WTC11 (cell line): ENCODE measurements at regions not wholly inside any gene's neighbourhood (a gene's known extent, or its start where the extent isn't known, plus 50 kb on each side); places are given as distances from the start of the nearest gene placed in this dataset.
A peak's percentile ranks its signal among the peaks of the same experiment; 100 is the strongest.

Experiments used
- ATAC-seq: fragments of 200-7000 bp; cut with Tn5 transposase; 2 replicates; pipeline ENCODE4 v1.10.0; 2021; ENCODE audit warnings: mild to moderate bottlenecking, moderate library complexity
- CTCF ChIA-PET: fragments of 300-600 bp; sonication (Branson Sonifier 250); formaldehyde crosslinking; loops from one replicate; lab custom pipeline; 2021; ENCODE audit warnings: antibody characterized with exemption; lab: Charles Lee
- POLR2A ChIA-PET: fragments of 350-600 bp; sonication (Branson Sonifier 250); formaldehyde crosslinking; loops from one replicate; lab custom pipeline; 2021; ENCODE audit warnings: antibody characterized with exemption; lab: Charles Lee
- DNase-seq: peaks from one replicate; pipeline ENCODE4 v3.0.0; 2021; ENCODE audit warnings: low spot score
- H3K27ac Mint-ChIP-seq: 2 replicates; pipeline ENCODE4 v1.8.0; 2021; ENCODE audit warnings: mixed read lengths
- H3K27me3 Mint-ChIP-seq: 2 replicates; pipeline ENCODE4 v1.8.0; 2021; ENCODE audit warnings: low read depth, mild to moderate bottlenecking, moderate library complexity, mixed read lengths
- H3K36me3 Mint-ChIP-seq: 2 replicates; pipeline ENCODE4 v1.8.0; 2021; ENCODE audit warnings: mixed read lengths
- H3K4me1 Mint-ChIP-seq: 2 replicates; pipeline ENCODE4 v1.8.0; 2022; ENCODE audit warnings: mixed read lengths
- H3K4me3 Mint-ChIP-seq: 2 replicates; pipeline ENCODE4 v1.8.0; 2021; ENCODE audit warnings: mild to moderate bottlenecking, moderate library complexity, mixed read lengths
- H3K9me3 Mint-ChIP-seq: 2 replicates; pipeline ENCODE4 v1.8.0; 2021; ENCODE audit warnings: mixed read lengths
- ARID4B ChIP-seq: sonication (generic); formaldehyde crosslinking; IDR thresholded peaks from 2 replicates; pipeline ENCODE4 v1.8.0; 2023; ENCODE audit warnings: missing genetic modification reagents, mild to moderate bottlenecking, borderline replicate concordance
- ATF3 ChIP-seq: sonication (generic); formaldehyde crosslinking; conservative IDR thresholded peaks from 2 replicates; pipeline ENCODE4 v1.8.1; 2022; ENCODE audit warnings: mild to moderate bottlenecking, missing genetic modification reagents
- CBFB ChIP-seq: sonication (generic); formaldehyde crosslinking; IDR thresholded peaks from 2 replicates; pipeline ENCODE4 v1.8.1; 2022; ENCODE audit warnings: mild to moderate bottlenecking, low read depth, missing genetic modification reagents
- ELF4 ChIP-seq: sonication (generic); formaldehyde crosslinking; IDR thresholded peaks from 2 replicates; pipeline ENCODE4 v1.8.1; 2022; ENCODE audit warnings: low read depth, mild to moderate bottlenecking, moderate library complexity, missing genetic modification reagents
- EMX1 ChIP-seq: fragments of 250-450 bp; sonication (Bioruptor Pico); IDR thresholded peaks from 2 replicates; pipeline ENCODE4 v1.8.0; 2021; ENCODE audit warnings: mild to moderate bottlenecking
- ESRRA ChIP-seq: sonication (generic); formaldehyde crosslinking; IDR thresholded peaks from 2 replicates; pipeline ENCODE4 v1.8.1; 2022; ENCODE audit warnings: mild to moderate bottlenecking, missing genetic modification reagents, borderline replicate concordance
- ETV6 ChIP-seq: sonication (generic); formaldehyde crosslinking; IDR thresholded peaks from 2 replicates; pipeline ENCODE4 v1.8.1; 2022; ENCODE audit warnings: mild to moderate bottlenecking, missing genetic modification reagents
- FOXJ3 ChIP-seq: sonication (generic); formaldehyde crosslinking; IDR thresholded peaks from 2 replicates; pipeline ENCODE4 v1.9.0; 2021; ENCODE audit warnings: missing genetic modification reagents, mild to moderate bottlenecking, borderline replicate concordance
- IRF2 ChIP-seq: sonication (generic); formaldehyde crosslinking; IDR thresholded peaks from 2 replicates; pipeline ENCODE4 v1.8.0; 2022; ENCODE audit warnings: low read depth, missing genetic modification reagents, borderline replicate concordance
- MAX ChIP-seq: sonication (generic); formaldehyde crosslinking; IDR thresholded peaks from 2 replicates; pipeline ENCODE4 v1.8.0; 2022; ENCODE audit warnings: mild to moderate bottlenecking, missing genetic modification reagents
- PRDM15 ChIP-seq: sonication (generic); formaldehyde crosslinking; IDR thresholded peaks from 2 replicates; pipeline ENCODE4 v1.8.0; 2022; ENCODE audit warnings: missing genetic modification reagents
- SP1 ChIP-seq: sonication (generic); formaldehyde crosslinking; conservative IDR thresholded peaks from 2 replicates; pipeline ENCODE4 v1.8.1; 2022; ENCODE audit warnings: missing genetic modification reagents
- TEAD1 ChIP-seq: sonication (generic); formaldehyde crosslinking; IDR thresholded peaks from 2 replicates; pipeline ENCODE4 v1.8.0; 2022; ENCODE audit warnings: mild to moderate bottlenecking, missing genetic modification reagents
- ZNF219 ChIP-seq: sonication (generic); formaldehyde crosslinking; IDR thresholded peaks from 2 replicates; pipeline ENCODE4 v1.8.0; 2023; ENCODE audit warnings: missing genetic modification reagents, mild to moderate bottlenecking, borderline replicate concordance
- TF ChIP-seq, protein P1 (sequence below): sonication (generic); formaldehyde crosslinking; IDR thresholded peaks from 2 replicates; pipeline ENCODE4 v1.8.1; 2023; ENCODE audit warnings: mild to moderate bottlenecking, missing genetic modification reagents, moderate library complexity
- TF ChIP-seq, protein P2 (sequence below): sonication (generic); formaldehyde crosslinking; conservative IDR thresholded peaks from 2 replicates; pipeline ENCODE4 v1.8.1; 2023; ENCODE audit warnings: mild to moderate bottlenecking, low read depth, missing genetic modification reagents, moderate library complexity
- TF ChIP-seq, protein P3 (sequence below): sonication (generic); formaldehyde crosslinking; IDR thresholded peaks from 2 replicates; pipeline ENCODE4 v1.8.1; 2022; ENCODE audit warnings: low read depth, mild to moderate bottlenecking, moderate library complexity, missing genetic modification reagents, borderline replicate concordance

- Mint-ChIP-seq H3K27me3 (no peaks in the 10 kb centered on the region; the same call in 1 of the 2 replicates), H3K4me1 (peaks cover 23% of the 10 kb centered on the region), H3K9me3 (peaks cover 13% of the 10 kb centered on the region), H3K4me3 (peak overlapping the region; percentile 66), H3K27ac (peak overlapping the region; percentile 19; the same call in 1 of the 2 replicates), H3K36me3 (peaks cover 3% of the 10 kb centered on the region; the same call in 1 of the 2 replicates)
- CTCF ChIA-PET: interaction anchor here (0.6 to 1.3 kb wide), 4 partner anchors 31 to 61 kb away, joined by 3 to 7 read pairs (median 3); a partner anchor contains a TSS
- ATAC-seq (peak; percentile 97), DNase-seq (peak; percentile 66)
- TF ChIP-seq MAX (CRISPR knock-in tag) (peak; percentile 67), EMX1 (CRISPR knock-in tag) (no peak), SP1 (peak; percentile 51; the same call in 1 of the 2 replicates)
- TF ChIP-seq, protein P1, sequence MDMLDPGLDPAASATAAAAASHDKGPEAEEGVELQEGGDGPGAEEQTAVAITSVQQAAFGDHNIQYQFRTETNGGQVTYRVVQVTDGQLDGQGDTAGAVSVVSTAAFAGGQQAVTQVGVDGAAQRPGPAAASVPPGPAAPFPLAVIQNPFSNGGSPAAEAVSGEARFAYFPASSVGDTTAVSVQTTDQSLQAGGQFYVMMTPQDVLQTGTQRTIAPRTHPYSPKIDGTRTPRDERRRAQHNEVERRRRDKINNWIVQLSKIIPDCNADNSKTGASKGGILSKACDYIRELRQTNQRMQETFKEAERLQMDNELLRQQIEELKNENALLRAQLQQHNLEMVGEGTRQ: peak; percentile 48
- POLR2A ChIA-PET: no interaction called here
Observed at GRCh38 chr2:190119257-190119656, 56.7 kb upstream of the MSTN start.

DNA sequence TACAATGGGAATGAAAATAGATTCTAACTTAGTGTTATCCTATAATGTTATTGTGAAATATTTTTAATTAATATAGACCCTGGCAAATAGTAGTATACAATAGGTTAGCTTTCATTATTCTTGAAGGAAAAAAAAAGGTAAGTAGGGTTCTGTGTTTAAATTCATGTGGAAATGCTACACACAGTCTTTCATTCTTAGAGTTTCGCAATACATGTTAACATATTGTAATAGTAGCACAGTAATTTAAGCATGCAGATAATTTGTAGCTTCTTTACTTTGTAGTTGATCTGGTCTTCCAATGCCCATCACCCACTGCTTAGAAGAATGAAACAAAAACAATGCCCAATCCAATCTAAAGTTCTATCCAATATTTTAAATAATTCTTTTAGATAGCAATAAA is 54.8 kb upstream of the MSTN start:
- Mint-ChIP-seq H3K27me3 (no peaks in the 10 kb centered on the region; the same call in 1 of the 2 replicates), H3K4me3 (no peak overlapping the region), H3K36me3 (peaks cover 3% of the 10 kb centered on the region; the same call in 1 of the 2 replicates), H3K4me1 (peaks cover 23% of the 10 kb centered on the region), H3K9me3 (peaks cover 13% of the 10 kb centered on the region), H3K27ac (no peak overlapping the region)
- ATAC-seq: no peak
- POLR2A ChIA-PET: no interaction called here
- CTCF ChIA-PET: no interaction called here
- DNase-seq: no peak
- no peak for TF ChIP-seq ARID4B (CRISPR knock-in tag)
- TF ChIP-seq, protein P2, sequence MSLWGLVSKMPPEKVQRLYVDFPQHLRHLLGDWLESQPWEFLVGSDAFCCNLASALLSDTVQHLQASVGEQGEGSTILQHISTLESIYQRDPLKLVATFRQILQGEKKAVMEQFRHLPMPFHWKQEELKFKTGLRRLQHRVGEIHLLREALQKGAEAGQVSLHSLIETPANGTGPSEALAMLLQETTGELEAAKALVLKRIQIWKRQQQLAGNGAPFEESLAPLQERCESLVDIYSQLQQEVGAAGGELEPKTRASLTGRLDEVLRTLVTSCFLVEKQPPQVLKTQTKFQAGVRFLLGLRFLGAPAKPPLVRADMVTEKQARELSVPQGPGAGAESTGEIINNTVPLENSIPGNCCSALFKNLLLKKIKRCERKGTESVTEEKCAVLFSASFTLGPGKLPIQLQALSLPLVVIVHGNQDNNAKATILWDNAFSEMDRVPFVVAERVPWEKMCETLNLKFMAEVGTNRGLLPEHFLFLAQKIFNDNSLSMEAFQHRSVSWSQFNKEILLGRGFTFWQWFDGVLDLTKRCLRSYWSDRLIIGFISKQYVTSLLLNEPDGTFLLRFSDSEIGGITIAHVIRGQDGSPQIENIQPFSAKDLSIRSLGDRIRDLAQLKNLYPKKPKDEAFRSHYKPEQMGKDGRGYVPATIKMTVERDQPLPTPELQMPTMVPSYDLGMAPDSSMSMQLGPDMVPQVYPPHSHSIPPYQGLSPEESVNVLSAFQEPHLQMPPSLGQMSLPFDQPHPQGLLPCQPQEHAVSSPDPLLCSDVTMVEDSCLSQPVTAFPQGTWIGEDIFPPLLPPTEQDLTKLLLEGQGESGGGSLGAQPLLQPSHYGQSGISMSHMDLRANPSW: no peak
- TF ChIP-seq ESRRA: no peak
- no peak for TF ChIP-seq PRDM15 (CRISPR knock-in tag)
- TF ChIP-seq SP1: no peak
- TF ChIP-seq CBFB (CRISPR knock-in tag): no peak
- TF ChIP-seq ZNF219 (CRISPR knock-in tag): no peak
- TF ChIP-seq FOXJ3 (CRISPR knock-in tag): no peak
- TF ChIP-seq ELF4: no peak
- TF ChIP-seq, protein P3, sequence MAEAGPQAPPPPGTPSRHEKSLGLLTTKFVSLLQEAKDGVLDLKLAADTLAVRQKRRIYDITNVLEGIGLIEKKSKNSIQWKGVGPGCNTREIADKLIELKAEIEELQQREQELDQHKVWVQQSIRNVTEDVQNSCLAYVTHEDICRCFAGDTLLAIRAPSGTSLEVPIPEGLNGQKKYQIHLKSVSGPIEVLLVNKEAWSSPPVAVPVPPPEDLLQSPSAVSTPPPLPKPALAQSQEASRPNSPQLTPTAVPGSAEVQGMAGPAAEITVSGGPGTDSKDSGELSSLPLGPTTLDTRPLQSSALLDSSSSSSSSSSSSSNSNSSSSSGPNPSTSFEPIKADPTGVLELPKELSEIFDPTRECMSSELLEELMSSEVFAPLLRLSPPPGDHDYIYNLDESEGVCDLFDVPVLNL: no peak
- TF ChIP-seq TEAD1 (CRISPR knock-in tag): no peak
- TF ChIP-seq ATF3: no peak
- no peak for TF ChIP-seq IRF2 (CRISPR knock-in tag)
- no peak for TF ChIP-seq ETV6 (CRISPR knock-in tag)
